ENCODE measurements at regions not wholly inside any gene's neighbourhood (a gene's known extent, or its start where the extent isn't known, plus 50 kb on each side); places are given as distances from the start of the nearest gene placed in this dataset.

DNA sequence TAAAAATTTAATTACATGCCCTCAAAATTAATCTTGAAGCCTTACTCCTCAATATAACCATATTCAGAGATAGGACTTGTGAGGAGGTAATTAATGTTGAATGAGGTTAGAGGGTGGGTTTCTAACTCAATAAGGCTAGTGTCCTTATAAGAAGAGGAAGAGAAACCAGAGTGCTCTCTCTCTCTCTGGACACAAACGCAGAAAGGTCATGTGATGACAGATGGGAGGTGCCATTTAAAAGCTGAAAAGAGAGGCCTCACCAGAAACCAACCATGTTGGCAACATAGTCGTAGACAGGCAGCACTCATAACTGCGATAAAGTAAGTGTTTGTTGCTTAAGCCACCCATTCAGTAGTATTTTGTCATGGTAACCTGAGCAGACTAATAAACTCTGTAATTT is 378.5 kb upstream of the LMO3 start:
- TF ChIP-seq EZH2 (IDR thresholded peaks at IDR 0.05; ENCODE audit: borderline replicate concordance, insufficient read depth, low read length, poor library complexity, severe bottlenecking) (no peak), TAF1 (IDR thresholded peaks at IDR 0.05; ENCODE audit: low read depth) (no peak)
- TF ChIP-seq, protein P1, sequence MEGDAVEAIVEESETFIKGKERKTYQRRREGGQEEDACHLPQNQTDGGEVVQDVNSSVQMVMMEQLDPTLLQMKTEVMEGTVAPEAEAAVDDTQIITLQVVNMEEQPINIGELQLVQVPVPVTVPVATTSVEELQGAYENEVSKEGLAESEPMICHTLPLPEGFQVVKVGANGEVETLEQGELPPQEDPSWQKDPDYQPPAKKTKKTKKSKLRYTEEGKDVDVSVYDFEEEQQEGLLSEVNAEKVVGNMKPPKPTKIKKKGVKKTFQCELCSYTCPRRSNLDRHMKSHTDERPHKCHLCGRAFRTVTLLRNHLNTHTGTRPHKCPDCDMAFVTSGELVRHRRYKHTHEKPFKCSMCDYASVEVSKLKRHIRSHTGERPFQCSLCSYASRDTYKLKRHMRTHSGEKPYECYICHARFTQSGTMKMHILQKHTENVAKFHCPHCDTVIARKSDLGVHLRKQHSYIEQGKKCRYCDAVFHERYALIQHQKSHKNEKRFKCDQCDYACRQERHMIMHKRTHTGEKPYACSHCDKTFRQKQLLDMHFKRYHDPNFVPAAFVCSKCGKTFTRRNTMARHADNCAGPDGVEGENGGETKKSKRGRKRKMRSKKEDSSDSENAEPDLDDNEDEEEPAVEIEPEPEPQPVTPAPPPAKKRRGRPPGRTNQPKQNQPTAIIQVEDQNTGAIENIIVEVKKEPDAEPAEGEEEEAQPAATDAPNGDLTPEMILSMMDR (IDR thresholded peaks at IDR 0.05; ENCODE audit: poor library complexity, severe bottlenecking) = no peak

Measured in neural cell (in vitro differentiated cells).